Pancreas (tissue), 10 donors: ENCODE measurements at regions not wholly inside any gene's neighbourhood (a gene's known extent, or its start where the extent isn't known, plus 50 kb on each side); places are given as distances from the start of the nearest gene placed in this dataset.

Source experiments
- ATAC-seq, 4 donors: fragments of 200-7000 bp; cut with Tn5 transposase; one replicate each; pipeline versions ENCODE4 v1.8.0 to v1.9.1; 2020; ENCODE audit warnings: mild to moderate bottlenecking in 4 of 4, moderate library complexity in 4 of 4
- DNase-seq, 6 donors: peaks; one replicate each; pipeline ENCODE4 v3.0.0-alpha.2; 2020
- FAIRE-seq: peaks from 2 replicates; lab custom pipeline; 2012; peaks lifted over from hg19 to GRCh38; lab: Jason Lieb, UNC
- H3K27ac ChIP-seq, 4 donors: fragments of 200-600 bp; sonication (generic); 1 replicate in 3 of 4; 2 replicates in 1 of 4; pipeline versions ENCODE4 v1.5.0 to v1.8.0; 2020
- H3K27me3 ChIP-seq, 4 donors: fragments of 200-600 bp; one replicate each; pipeline ENCODE4 v1.8.0; 2021
- H3K36me3 ChIP-seq, 3 donors: fragments of 200-600 bp; sonication (generic) in 1 of 3; one replicate each; pipeline versions ENCODE4 v1.5.0 to v1.8.0; 2020 to 2021
- H3K4me1 ChIP-seq, 3 donors: fragments of 200-600 bp; one replicate each; pipeline ENCODE4 v1.8.0; 2021
- H3K4me3 ChIP-seq, 4 donors: fragments of 200-600 bp; sonication (generic) in 2 of 4; one replicate each; pipeline versions ENCODE4 v1.5.0 to v1.8.0; 2020 to 2021
- H3K9me3 ChIP-seq, 4 donors: fragments of 200-600 bp; one replicate each; pipeline ENCODE4 v1.8.0; 2021
- CTCF ChIP-seq, 4 donors: fragments of 200-600 bp; sonication (generic) in 3 of 4; IDR thresholded peaks; one replicate each; pipeline versions ENCODE4 v1.5.0 to v1.8.0; 2021; ENCODE audit warnings: antibody characterized with exemption in 4 of 4
- WGBS, 2 donors: extraction: QIAGEN DNeasy Blood & Tissue Kit; methylation state at CpG; one replicate each; pipeline ENCODE4 v1.1.7; 2013; 5-methylcytosine and 5-hydroxymethylcytosine counted together
- intact Hi-C, 3 donors: fragments of 100-400 bp; cut with DNase I; formaldehyde crosslinking; loops; one replicate each; pipeline versions ENCODE4 v1.11.1 to v1.14.2; 2022
- donor health status: healthy with polysubstance abuse.
- donor health status: DM: no; HTN: no; CAD: no; lungs with moderate emphysema.
- donor health status: DM: no; HTN: no; CAD: no.
- donor health status: control.
- donor health status: control.
- donor health status: Bipolar disorder and iron deficiency.
- donor health status: DM: yes; HTN: yes; CAD: no.
- donor health status: DM: no; HTN: no; CAD: no.
- donor health status: DM: no; HTN: no; CAD: no.
- donor health status: DM: yes; HTN: yes; CAD: no.

- 67 to 83% methylated on average over 6 of the region's 6 CpGs for WGBS, 2 donors
- no peaks in the 10 kb centered on the region for H3K27me3 ChIP-seq
- no peaks in the 10 kb centered on the region for H3K9me3 ChIP-seq
- intact Hi-C loops = no loop called here
- H3K27ac ChIP-seq = no peak overlapping the region
- TF ChIP-seq CTCF (IDR thresholded peaks at IDR 0.05) = no peak
- ATAC-seq (no peak), FAIRE-seq (no peak), DNase-seq (no peak)
- no peak overlapping the region for H3K4me3 ChIP-seq
- H3K4me1 ChIP-seq = no peaks in the 10 kb centered on the region
- H3K36me3 ChIP-seq = no peaks in the 10 kb centered on the region
Measured at GRCh38 chr7:41012041-41012440, 690.8 kb downstream of the INHBA start.

- no peaks in the 10 kb centered on the region for H3K27me3 ChIP-seq
- WGBS, 2 donors = 47 to 62% methylated on average over 4 of the region's 4 CpGs
- H3K36me3 ChIP-seq = no peaks in the 10 kb centered on the region
- no peak overlapping the region for H3K27ac ChIP-seq
- FAIRE-seq (no peak), ATAC-seq (peak in 2 of 4 donors; percentile 23 to 32), DNase-seq (no peak)
- no peak overlapping the region for H3K4me3 ChIP-seq
- intact Hi-C loops = no loop called here
- no peaks in the 10 kb centered on the region for H3K9me3 ChIP-seq
- H3K4me1 ChIP-seq = peaks cover 0 to 3% (median 0%) of the 10 kb centered on the region in 3 donors
- no peak for TF ChIP-seq CTCF (IDR thresholded peaks at IDR 0.05)
Measured at GRCh38 chr7:41010967-41011366, 691.9 kb downstream of the INHBA start.

GRCh38 chr7:41010418-41010817 lies 692.5 kb downstream of the INHBA start:
- Histone ChIP-seq H3K9me3 (no peaks in the 10 kb centered on the region), H3K27ac (no peak overlapping the region), H3K27me3 (no peaks in the 10 kb centered on the region), H3K36me3 (no peaks in the 10 kb centered on the region), H3K4me1 (peaks cover 0 to 3% (median 0%) of the 10 kb centered on the region in 3 donors), H3K4me3 (no peak overlapping the region)
- intact Hi-C loops = no loop called here
- DNase-seq = no peak
- TF ChIP-seq CTCF (IDR thresholded peaks at IDR 0.05) = no peak
- FAIRE-seq = no peak
- ATAC-seq = peak in 2 of 4 donors; percentile 55 to 73
- 62 to 72% methylated on average over 3 of the region's 3 CpGs for whole genome bisulfite sequencing, 2 donors

GRCh38 chr7:41007811-41008210 lies 695.1 kb downstream of the INHBA start:
- ATAC-seq (no peak), FAIRE-seq (no peak)
- intact Hi-C loops = no loop called here

More at GRCh38 chr7:41007811-41008210, 695.1 kb downstream of the INHBA start:
- WGBS, 2 donors = 54 to 71% methylated on average over 3 of the region's 3 CpGs
- no peak overlapping the region for H3K4me3 ChIP-seq
- H3K27ac ChIP-seq = no peak overlapping the region
- no peaks in the 10 kb centered on the region for H3K27me3 ChIP-seq
- peaks cover 0 to 3% (median 0%) of the 10 kb centered on the region in 3 donors for H3K4me1 ChIP-seq
- no peak for DNase-seq
- no peaks in the 10 kb centered on the region for H3K36me3 ChIP-seq
- no peak for TF ChIP-seq CTCF (IDR thresholded peaks at IDR 0.05)
- no peaks in the 10 kb centered on the region for H3K9me3 ChIP-seq
